T-helper 17 cell (primary cell): ENCODE measurements at regions not wholly inside any gene's neighbourhood (a gene's known extent, or its start where the extent isn't known, plus 50 kb on each side); places are given as distances from the start of the nearest gene placed in this dataset.
"Not testable (repeated sequence)": the region's sequence is repeated elsewhere in the genome, so short reads cannot be mapped to it uniquely, and the experiment has no call there.

Source experiments
- ATAC-seq: fragments of 150-1000 bp; cut with Tn5 transposase; 2 replicates; pipeline ENCODE4 v1.10.0; 2021; ENCODE audit warnings: mild to moderate bottlenecking, moderate library complexity
- DNase-seq, 3 donors: peaks; one replicate each; pipeline versions ENCODE4 v3.0.0 to v3.0.0-alpha.2; 2020 to 2021
- H3K9me3 ChIP-seq: one replicate; pipeline ENCODE4 v1.7.0; 2013; ENCODE audit warnings: low read length, mild to moderate bottlenecking; ENCODE audit not compliant: control insufficient read depth, poor library complexity, severe bottlenecking
- H3K27ac Mint-ChIP-seq: one replicate; pipeline ENCODE4 v1.8.0; 2022; ENCODE audit warnings: mild to moderate bottlenecking, moderate library complexity, mixed read lengths
- H3K27me3 Mint-ChIP-seq: one replicate; pipeline ENCODE4 v1.8.0; 2022; ENCODE audit warnings: mixed read lengths
- H3K36me3 Mint-ChIP-seq: one replicate; pipeline ENCODE4 v1.8.0; 2022; ENCODE audit warnings: low read depth, mixed read lengths
- H3K4me1 Mint-ChIP-seq: one replicate; pipeline ENCODE4 v1.8.0; 2022; ENCODE audit warnings: mild to moderate bottlenecking, mixed read lengths
- H3K4me3 Mint-ChIP-seq: one replicate; pipeline ENCODE4 v1.8.0; 2022; ENCODE audit warnings: mild to moderate bottlenecking, moderate library complexity, mixed read lengths

DNA sequence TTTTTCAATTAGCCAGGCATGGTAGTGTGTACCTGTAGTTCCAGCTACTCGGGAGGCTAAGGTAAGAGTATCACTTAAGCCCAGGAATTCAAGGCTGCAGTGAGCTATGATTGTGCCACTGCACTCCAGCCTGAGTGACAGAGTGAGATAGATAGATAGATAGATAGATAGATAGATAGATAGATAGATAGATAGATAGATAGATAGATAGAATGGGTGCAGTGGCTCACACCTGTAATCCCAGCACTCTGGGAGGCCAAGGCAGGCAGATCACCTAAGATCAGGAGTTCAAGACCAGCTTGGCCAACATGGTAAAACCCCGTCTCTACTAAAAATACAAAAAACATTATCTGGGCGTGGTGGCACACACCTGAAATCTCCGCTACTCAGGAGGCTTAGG, 85.6 kb upstream of the CAB39 start:
- H3K36me3 Mint-ChIP-seq, H3K27ac Mint-ChIP-seq, ATAC-seq, H3K9me3 ChIP-seq, H3K27me3 Mint-ChIP-seq, DNase-seq, H3K4me3 Mint-ChIP-seq: not testable (repeated sequence)
- peaks cover 11% of the 10 kb centered on the region for H3K4me1 Mint-ChIP-seq

DNA sequence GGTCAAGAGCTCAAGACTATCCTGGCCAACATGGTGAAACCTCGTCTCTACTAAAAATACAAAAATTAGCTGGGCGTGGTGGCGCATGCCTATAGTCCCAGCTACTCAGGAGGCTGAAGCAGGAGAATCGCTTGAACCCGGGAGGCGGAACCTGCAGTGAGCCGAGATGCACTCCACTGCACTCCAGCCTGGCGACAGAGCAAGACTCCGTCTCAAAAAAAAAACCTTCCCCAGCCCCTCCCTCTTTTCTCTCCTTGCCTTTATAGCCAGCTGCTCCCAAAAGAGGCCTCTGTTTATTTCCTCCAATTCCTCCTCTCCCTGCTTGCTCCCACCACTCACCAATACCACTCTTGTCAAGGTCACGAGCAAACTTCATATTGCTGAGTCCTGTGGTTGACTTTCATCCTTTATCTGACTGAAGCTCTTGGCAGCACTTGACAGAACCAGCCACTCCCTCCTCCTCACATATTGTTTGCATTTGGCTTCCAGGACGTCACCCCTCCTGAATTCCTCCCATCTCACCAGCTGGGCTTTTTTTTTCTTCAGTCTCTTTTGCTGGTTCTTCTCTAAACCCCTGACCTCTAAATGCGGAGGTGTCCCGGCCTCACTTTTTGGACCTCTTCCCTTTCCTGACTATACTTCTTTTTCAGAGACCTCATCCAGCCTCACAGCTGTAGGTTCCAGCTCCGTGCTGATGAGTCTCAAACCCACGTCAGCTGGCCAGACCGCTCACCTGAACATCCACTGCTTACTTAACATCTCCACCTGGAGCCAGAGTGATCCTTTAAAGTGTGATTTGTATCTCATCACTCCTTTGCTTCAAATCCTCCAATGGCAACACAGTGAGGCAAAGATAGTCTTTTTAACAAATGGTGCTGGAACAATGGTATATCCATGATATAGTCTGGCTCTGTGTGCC, 84.6 kb upstream of the CAB39 start:
- no peaks in the 10 kb centered on the region for H3K9me3 ChIP-seq
- Mint-ChIP-seq H3K27me3 (no peaks in the 10 kb centered on the region), H3K27ac (peak overlapping the region; percentile 49), H3K4me3 (no peak overlapping the region), H3K4me1 (peaks cover 11% of the 10 kb centered on the region), H3K36me3 (no peaks in the 10 kb centered on the region)
- no peak for ATAC-seq
- no peak for DNase-seq

DNA sequence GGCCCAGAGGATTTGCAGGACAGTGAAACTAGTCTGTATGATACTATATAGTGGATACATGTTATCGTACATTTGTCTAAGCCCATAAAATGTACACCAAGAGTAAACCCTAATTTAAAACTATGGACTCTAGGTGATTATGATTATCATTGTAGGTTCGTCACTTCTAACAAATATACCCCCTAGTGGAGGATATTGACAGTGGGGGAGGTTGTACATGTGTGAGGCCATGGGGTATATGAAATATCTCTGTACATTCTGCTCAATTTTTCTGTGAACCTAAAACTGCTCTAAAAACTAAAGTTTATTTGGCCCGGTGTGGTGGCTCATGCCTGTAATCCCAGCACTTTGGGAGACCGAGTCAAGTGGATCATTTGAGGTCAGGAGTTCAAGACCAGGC, 81.2 kb upstream of the CAB39 start:
- Mint-ChIP-seq H3K27me3 (no peaks in the 10 kb centered on the region), H3K27ac (no peak overlapping the region), H3K4me1 (peaks cover 11% of the 10 kb centered on the region), H3K36me3 (no peaks in the 10 kb centered on the region), H3K4me3 (no peak overlapping the region)
- ATAC-seq (no peak), DNase-seq (no peak)
- no peaks in the 10 kb centered on the region for H3K9me3 ChIP-seq

DNA sequence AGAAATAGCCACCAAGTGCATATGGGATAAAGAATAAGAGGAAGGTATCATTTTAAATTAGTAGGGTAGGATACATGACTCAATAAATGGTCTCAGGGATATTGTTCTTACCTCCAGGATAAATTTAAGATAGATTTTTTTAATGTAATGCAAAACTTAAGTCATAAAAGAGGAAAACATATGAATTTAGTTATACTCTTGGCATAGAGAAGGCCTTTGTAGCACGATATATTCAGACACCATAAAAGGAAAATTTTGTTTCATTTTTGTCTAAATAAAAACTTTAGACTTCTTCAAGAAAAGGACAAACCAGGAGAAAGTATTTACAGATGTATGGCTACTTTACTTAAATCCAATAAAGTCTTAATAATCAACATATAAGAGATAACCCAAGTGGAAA, 78.5 kb upstream of the CAB39 start:
- no peak overlapping the region for H3K27ac Mint-ChIP-seq
- DNase-seq: no peak

DNA sequence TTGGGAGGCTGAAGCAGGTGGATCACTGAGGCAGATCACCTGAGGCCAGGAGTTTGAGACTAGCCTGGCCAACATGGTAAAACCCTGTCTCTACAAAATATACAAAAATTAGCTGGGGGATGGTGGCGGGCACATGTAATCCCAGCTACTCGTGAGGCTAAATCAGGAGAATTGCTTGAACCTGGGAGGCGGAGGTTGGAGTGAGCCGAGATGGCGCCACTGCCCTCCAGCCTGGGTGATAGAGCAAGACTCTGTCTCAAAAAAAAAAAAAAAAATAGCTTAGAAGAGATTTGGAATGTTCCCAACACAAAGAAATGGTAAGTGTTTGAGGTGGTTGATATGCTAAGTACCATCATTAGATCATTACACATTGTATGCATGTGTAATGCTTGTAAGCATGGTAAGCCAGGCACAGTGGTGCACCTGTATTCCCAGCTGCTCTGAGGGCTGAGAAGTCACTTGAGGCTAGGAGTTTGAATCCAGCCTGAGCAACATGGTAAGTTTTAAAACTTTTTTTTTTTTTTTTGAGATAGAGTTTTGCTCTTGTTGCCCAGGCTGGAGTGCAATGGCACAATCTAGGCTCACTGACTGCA, 77.8 kb upstream of the CAB39 start:
- not testable (repeated sequence) for H3K4me1 Mint-ChIP-seq, H3K27ac Mint-ChIP-seq

More for the DNA sequence above, 78.5 kb upstream of the CAB39 start:
- Mint-ChIP-seq H3K4me1 (peaks cover 7% of the 10 kb centered on the region), H3K27me3 (no peaks in the 10 kb centered on the region), H3K36me3 (no peaks in the 10 kb centered on the region), H3K4me3 (no peak overlapping the region)
- no peaks in the 10 kb centered on the region for H3K9me3 ChIP-seq
- ATAC-seq: no peak

DNA sequence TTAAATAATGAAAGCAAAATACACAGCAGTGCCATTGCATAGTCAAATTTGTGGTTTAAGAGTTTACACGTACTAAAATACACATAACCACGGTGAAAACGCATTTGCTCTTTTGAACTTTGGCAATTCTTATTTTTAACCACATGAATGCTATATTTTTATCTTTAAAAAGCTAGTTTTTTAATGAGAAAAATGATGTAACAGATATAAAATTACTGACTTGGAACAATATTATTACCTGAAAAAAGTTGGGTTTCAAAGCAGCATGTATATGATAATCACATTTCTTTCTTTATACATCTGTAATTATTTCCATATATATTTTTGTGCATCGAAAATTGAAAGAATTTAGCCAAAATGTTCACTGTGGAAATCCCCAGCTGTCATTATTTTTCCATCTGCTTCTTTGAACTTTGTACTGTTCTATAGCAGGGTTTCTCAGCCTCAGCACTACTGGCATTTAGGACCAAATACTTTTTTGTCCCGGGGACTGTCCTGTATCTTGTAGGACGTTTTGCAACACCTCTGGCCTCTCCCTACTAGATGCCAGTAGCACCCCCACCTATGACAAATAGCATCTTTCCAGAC, 75.9 kb upstream of the CAB39 start:
- H3K36me3 Mint-ChIP-seq: no peaks in the 10 kb centered on the region
- H3K27me3 Mint-ChIP-seq: no peaks in the 10 kb centered on the region
- no peak for DNase-seq
- peaks cover 7% of the 10 kb centered on the region for H3K4me1 Mint-ChIP-seq
- peak; percentile 54 for ATAC-seq
- no peaks in the 10 kb centered on the region for H3K9me3 ChIP-seq
- no peak overlapping the region for H3K27ac Mint-ChIP-seq
- H3K4me3 Mint-ChIP-seq: no peak overlapping the region

More for the DNA sequence above, 77.8 kb upstream of the CAB39 start:
- H3K9me3 ChIP-seq, H3K36me3 Mint-ChIP-seq, DNase-seq, ATAC-seq, H3K4me3 Mint-ChIP-seq, H3K27me3 Mint-ChIP-seq: not testable (repeated sequence)

DNA sequence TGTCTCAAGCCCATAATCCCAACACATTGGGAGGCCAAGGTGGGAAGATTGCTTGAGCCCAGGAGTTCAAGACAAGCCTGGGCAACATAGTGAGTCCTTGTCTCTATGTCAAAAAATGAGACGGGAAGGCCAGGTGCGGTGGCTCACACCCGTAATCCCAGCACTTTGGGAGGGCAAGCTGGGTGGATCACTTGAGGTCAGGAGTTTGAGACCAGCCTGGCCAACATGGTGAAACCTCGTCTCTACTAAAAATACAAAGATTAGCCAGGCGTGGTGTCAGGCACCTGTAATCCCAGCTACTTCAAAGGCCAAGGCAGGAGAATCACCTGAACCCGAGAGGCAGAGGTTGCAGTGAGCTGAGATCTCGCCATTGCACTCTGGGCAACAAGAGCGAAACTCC, 75.2 kb upstream of the CAB39 start:
- not testable (repeated sequence) for H3K27me3 Mint-ChIP-seq, ATAC-seq, H3K9me3 ChIP-seq, H3K4me3 Mint-ChIP-seq, H3K27ac Mint-ChIP-seq, DNase-seq, H3K4me1 Mint-ChIP-seq, H3K36me3 Mint-ChIP-seq

DNA sequence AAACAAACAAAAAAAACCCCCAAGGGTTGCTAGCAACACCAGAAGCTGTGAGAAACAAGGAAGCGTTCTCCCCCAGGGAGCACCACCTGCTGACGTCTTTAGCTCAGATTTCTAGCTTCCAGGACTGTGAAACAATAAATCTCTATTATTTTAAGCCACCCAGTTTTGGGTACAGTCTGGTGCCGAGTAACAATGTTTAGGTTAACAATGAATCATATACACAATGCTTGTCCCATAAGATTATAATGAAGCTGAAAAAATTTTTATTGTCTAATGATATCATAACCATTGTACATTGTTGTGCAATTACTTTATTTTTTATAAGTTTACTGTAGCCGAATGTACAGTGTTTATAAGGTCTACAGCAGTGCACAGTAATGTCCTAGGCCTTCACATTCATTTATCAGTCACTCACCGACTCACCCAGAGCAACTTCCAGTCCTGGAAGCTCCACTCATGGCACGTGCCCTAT, 72.1 kb upstream of the CAB39 start:
- no peak overlapping the region for H3K4me3 Mint-ChIP-seq
- peaks cover 21% of the 10 kb centered on the region for H3K4me1 Mint-ChIP-seq
- ATAC-seq (no peak), DNase-seq (no peak)
- H3K36me3 Mint-ChIP-seq: no peaks in the 10 kb centered on the region
- no peak overlapping the region for H3K27ac Mint-ChIP-seq
- no peaks in the 10 kb centered on the region for H3K27me3 Mint-ChIP-seq
- no peaks in the 10 kb centered on the region for H3K9me3 ChIP-seq

DNA sequence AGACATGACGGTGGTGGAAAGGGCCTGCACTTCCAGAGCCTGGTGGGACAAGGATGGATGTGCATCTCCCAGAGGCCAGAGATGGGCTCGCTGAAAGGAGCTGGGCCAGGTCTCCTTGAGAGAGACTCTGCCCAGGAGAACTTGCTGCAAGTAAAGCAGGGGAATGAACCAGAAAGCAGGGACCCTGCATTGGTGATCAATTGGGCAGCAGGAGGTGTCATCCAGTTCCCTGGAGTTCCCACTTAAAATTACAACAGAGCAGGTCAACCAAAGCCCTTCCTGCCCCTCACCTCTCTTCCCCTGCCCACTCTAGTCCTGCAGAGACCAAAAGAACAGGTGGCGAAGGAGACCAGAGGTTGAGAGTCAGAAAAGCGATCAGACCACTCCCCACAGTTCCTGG, 69.7 kb upstream of the CAB39 start:
- Mint-ChIP-seq H3K27ac (peak overlapping the region; percentile 91), H3K4me3 (peak overlapping the region; percentile 56)

DNA sequence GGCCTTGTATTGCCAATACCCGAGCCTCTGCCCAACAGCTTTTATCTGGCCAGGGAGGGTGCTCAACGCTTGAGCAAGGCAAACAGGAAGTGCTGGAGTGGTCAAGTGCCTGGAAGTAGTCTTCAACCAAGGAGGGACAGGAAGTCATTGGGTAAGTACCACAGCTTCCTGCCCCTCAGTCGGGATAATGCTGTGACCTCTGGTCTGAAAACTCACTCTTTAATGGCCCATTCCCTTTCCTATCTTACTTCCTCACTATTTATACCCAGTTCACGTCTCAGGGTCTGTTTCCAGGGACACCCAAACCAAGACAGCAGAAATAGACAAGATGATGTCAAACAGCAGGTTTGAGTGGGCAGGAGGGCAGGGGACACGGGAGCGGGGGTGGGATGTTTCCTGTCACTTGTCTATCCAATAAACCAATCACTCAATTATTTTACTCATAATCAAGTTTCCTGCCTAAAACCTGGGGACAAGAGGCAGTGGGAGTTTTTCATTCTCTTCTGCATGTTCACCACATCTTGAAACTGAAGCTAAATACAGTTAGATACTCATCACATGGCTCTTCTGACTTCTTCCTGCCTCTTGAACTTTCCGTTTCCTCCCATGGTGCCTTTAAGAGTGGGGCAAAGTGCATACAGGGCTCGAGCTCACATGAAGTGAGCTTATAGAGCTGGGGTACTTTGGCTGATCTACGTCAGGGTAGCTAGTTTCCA, 68.9 kb upstream of the CAB39 start:
- Mint-ChIP-seq H3K4me3 (peak overlapping the region; percentile 56), H3K27me3 (no peaks in the 10 kb centered on the region), H3K27ac (peak overlapping the region; percentile 91), H3K36me3 (no peaks in the 10 kb centered on the region), H3K4me1 (peaks cover 16% of the 10 kb centered on the region)
- no peaks in the 10 kb centered on the region for H3K9me3 ChIP-seq
- ATAC-seq: peak; percentile 96
- DNase-seq: no peak

More for the DNA sequence above, 69.7 kb upstream of the CAB39 start:
- no peak for DNase-seq
- Mint-ChIP-seq H3K27me3 (no peaks in the 10 kb centered on the region), H3K36me3 (no peaks in the 10 kb centered on the region), H3K4me1 (peaks cover 16% of the 10 kb centered on the region)
- no peak for ATAC-seq
- no peaks in the 10 kb centered on the region for H3K9me3 ChIP-seq

DNA sequence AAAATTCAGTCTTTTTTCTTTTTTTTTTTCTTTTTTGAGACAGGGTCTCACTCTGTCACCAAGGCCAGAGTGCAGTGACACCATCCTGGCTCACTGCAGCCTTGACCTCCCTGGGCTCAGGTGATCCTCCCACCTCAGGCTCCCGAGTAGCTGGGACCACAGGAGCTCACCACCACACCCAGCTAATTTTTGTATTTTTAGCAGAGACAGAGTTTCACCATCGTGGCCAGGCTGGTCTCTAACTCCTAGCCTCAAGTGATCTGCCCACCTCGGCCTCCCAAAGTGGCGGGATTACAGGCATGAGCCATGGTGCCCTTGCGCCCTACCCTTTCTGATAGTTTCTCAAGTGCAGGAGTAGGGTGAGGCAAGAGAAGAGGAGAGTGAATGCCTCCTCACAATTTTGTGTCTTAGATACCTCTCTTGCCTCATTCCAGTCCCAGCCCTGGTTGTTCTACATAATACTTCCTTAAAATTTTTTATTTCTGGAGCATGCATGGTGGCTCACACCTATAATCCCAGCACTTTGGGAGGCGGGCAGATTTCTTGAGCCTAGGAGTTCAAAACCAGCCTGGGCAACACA, 68.2 kb upstream of the CAB39 start:
- H3K27ac Mint-ChIP-seq: peak overlapping the region; percentile 91
- H3K4me3 Mint-ChIP-seq: no peak overlapping the region
- H3K9me3 ChIP-seq: no peaks in the 10 kb centered on the region
- peaks cover 16% of the 10 kb centered on the region for H3K4me1 Mint-ChIP-seq
- H3K27me3 Mint-ChIP-seq: no peaks in the 10 kb centered on the region
- no peaks in the 10 kb centered on the region for H3K36me3 Mint-ChIP-seq
- no peak for DNase-seq
- ATAC-seq: peak; percentile 16

DNA sequence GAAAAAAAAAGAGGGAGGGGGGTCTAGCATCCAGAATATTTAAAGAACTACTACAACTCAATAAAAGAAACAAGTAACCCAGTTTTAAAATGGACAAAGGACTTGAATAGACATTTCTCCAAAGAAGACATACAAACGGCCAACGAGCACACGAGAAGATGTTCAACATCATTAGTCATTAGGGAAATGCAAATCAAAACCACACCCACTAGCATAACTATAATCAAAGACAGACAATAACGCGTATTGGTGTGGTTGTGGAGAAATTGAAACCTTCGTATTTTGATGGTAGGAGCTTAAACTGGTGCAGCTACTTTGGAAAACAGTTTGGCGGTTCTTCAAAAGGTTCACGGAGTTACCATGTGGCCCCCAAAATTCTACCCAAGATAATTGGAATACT, 64.3 kb upstream of the CAB39 start:
- no peak for DNase-seq

More for the DNA sequence above, 64.3 kb upstream of the CAB39 start:
- peaks cover 22% of the 10 kb centered on the region for H3K4me1 Mint-ChIP-seq
- ATAC-seq: no peak
- no peak overlapping the region for H3K4me3 Mint-ChIP-seq
- H3K36me3 Mint-ChIP-seq: no peaks in the 10 kb centered on the region
- no peak overlapping the region for H3K27ac Mint-ChIP-seq
- H3K9me3 ChIP-seq: no peaks in the 10 kb centered on the region
- H3K27me3 Mint-ChIP-seq: no peaks in the 10 kb centered on the region
